GM23248 (cell line): ENCODE measurements at regions not wholly inside any gene's neighbourhood (a gene's known extent, or its start where the extent isn't known, plus 50 kb on each side); places are given as distances from the start of the nearest gene placed in this dataset.

Source experiments
- EZH2 ChIP-seq: fragments of 200-600 bp; sonication (generic); IDR thresholded peaks from 2 replicates; pipeline ENCODE4 v1.6.1; 2018; ENCODE audit warnings: antibody characterized with exemption, mild to moderate bottlenecking; ENCODE audit not compliant: insufficient read depth, poor library complexity, severe bottlenecking
- EZH2phosphoT487 ChIP-seq: fragments of 200-600 bp; sonication (generic); IDR thresholded peaks from 2 replicates; pipeline ENCODE4 v1.6.1; 2018; ENCODE audit warnings: antibody characterized with exemption, moderate library complexity, mild to moderate bottlenecking, low read depth; ENCODE audit not compliant: insufficient read depth

GRCh38 chr6:12483712-12484111 is 193.6 kb downstream of the EDN1 start:
- TF ChIP-seq EZH2 (no peak), EZH2phosphoT487 (no peak)
